Mesenchymal stem cell (in vitro differentiated cells and primary cell): ENCODE measurements at regions not wholly inside any gene's neighbourhood (a gene's known extent, or its start where the extent isn't known, plus 50 kb on each side); places are given as distances from the start of the nearest gene placed in this dataset.
A peak's percentile ranks its signal among the peaks of the same experiment; 100 is the strongest.

Source experiments
- DNase-seq: peaks from one replicate; pipeline ENCODE4 v3.0.0-alpha.2; 2013
- H2AFZ ChIP-seq: one replicate; pipeline ENCODE4 v1.6.1; 2013; ENCODE audit warnings: low read depth, mild to moderate bottlenecking, control low read depth, inconsistent platforms, low read length, moderate library complexity
- H2AK5ac ChIP-seq: 2 replicates; pipeline ENCODE4 v1.6.1; 2013; ENCODE audit warnings: low read length, moderate library complexity, mild to moderate bottlenecking, inconsistent platforms; ENCODE audit not compliant: severe bottlenecking
- H2BK120ac ChIP-seq: one replicate; pipeline ENCODE4 v1.6.1; 2013; ENCODE audit warnings: low read depth, mild to moderate bottlenecking, inconsistent platforms, low read length, moderate library complexity
- H2BK12ac ChIP-seq, 2 experiments: one replicate each; pipeline ENCODE4 v1.6.1; 2013; ENCODE audit warnings: inconsistent platforms in 2 of 2, low read length in 2 of 2, mild to moderate bottlenecking in 2 of 2, moderate library complexity in 2 of 2, control low read depth in 1 of 2
- H2BK15ac ChIP-seq: one replicate; pipeline ENCODE4 v1.6.1; 2013; ENCODE audit warnings: mild to moderate bottlenecking, low read depth, inconsistent platforms; ENCODE audit not compliant: poor library complexity, severe bottlenecking
- H2BK5ac ChIP-seq: 2 replicates; pipeline ENCODE4 v1.6.1; 2013; ENCODE audit warnings: low read depth, mild to moderate bottlenecking, low read length, control low read depth, inconsistent platforms; ENCODE audit not compliant: poor library complexity, severe bottlenecking
- H3K14ac ChIP-seq, 2 experiments: one replicate each; pipeline ENCODE4 v1.6.1; 2013; ENCODE audit warnings: inconsistent platforms in 2 of 2, low read length in 2 of 2, control low read depth in 1 of 2, mild to moderate bottlenecking in 1 of 2, moderate library complexity in 1 of 2
- H3K18ac ChIP-seq, 2 experiments: one replicate each; pipeline ENCODE4 v1.6.1; 2013; ENCODE audit warnings: inconsistent platforms in 2 of 2, low read length in 2 of 2, control low read depth in 1 of 2, low read depth in 1 of 2, mild to moderate bottlenecking in 1 of 2
- H3K23ac ChIP-seq, 2 experiments: one replicate each; pipeline ENCODE4 v1.6.1; 2013; ENCODE audit warnings: inconsistent platforms in 2 of 2, low read length in 2 of 2, mild to moderate bottlenecking in 2 of 2, moderate library complexity in 2 of 2, control low read depth in 1 of 2
- H3K27ac ChIP-seq: 2 replicates; pipeline ENCODE4 v1.5.1; 2013; ENCODE audit warnings: mild to moderate bottlenecking, moderate library complexity, low read length, control low read depth, inconsistent platforms; ENCODE audit not compliant: poor library complexity, severe bottlenecking
- H3K27me3 ChIP-seq, 2 experiments: 2 replicates each; pipeline versions ENCODE4 v1.6.1 to v1.7.0; 2013; ENCODE audit warnings: low read length in 2 of 2, mild to moderate bottlenecking in 2 of 2, moderate library complexity in 2 of 2, control low read depth in 1 of 2, inconsistent platforms in 1 of 2; ENCODE audit not compliant: control insufficient read depth in 1 of 2, insufficient read depth in 1 of 2
- H3K36me3 ChIP-seq, 2 experiments: 2 replicates each; pipeline versions ENCODE4 v1.6.1 to v1.7.0; 2013; ENCODE audit warnings: low read length in 2 of 2, control low read depth in 1 of 2, inconsistent platforms in 1 of 2, low read depth in 1 of 2, mild to moderate bottlenecking in 1 of 2; ENCODE audit not compliant: insufficient read depth in 2 of 2, control insufficient read depth in 1 of 2
- H3K4ac ChIP-seq, 2 experiments: one replicate each; pipeline ENCODE4 v1.6.1; 2013; ENCODE audit warnings: inconsistent platforms in 2 of 2, low read length in 2 of 2, mild to moderate bottlenecking in 2 of 2, moderate library complexity in 2 of 2, control low read depth in 1 of 2, low read depth in 1 of 2
- H3K4me1 ChIP-seq: 2 replicates; pipeline ENCODE4 v1.6.1; 2013; ENCODE audit warnings: low read depth, low read length, control low read depth; ENCODE audit not compliant: control insufficient read depth, insufficient read depth
- H3K4me2 ChIP-seq: 2 replicates; pipeline ENCODE4 v1.6.1; 2013; ENCODE audit warnings: low read length, mild to moderate bottlenecking, inconsistent platforms; ENCODE audit not compliant: poor library complexity, severe bottlenecking
- H3K4me3 ChIP-seq, 2 experiments: 2 replicates each; pipeline versions ENCODE4 v1.5.1 to v1.7.0; 2013; ENCODE audit warnings: low read length in 2 of 2, mild to moderate bottlenecking in 2 of 2, control low read depth in 1 of 2, low read depth in 1 of 2; ENCODE audit not compliant: insufficient read depth in 1 of 2
- H3K79me1 ChIP-seq: replicated peaks from 2 replicates; pipeline ENCODE4 v1.6.1; 2013; ENCODE audit warnings: mild to moderate bottlenecking, control low read depth, low read length, inconsistent platforms; ENCODE audit not compliant: poor library complexity, severe bottlenecking
- H3K9ac ChIP-seq: 2 replicates; pipeline ENCODE4 v1.7.0; 2013; ENCODE audit warnings: mild to moderate bottlenecking, low read length, moderate library complexity
- H3K9me3 ChIP-seq: 2 replicates; pipeline ENCODE4 v1.7.0; 2013; ENCODE audit warnings: mild to moderate bottlenecking, low read length; ENCODE audit not compliant: control insufficient read depth
- H4K8ac ChIP-seq: one replicate; pipeline ENCODE4 v1.6.1; 2013; ENCODE audit warnings: inconsistent platforms, mild to moderate bottlenecking, low read length, moderate library complexity
- H4K91ac ChIP-seq: one replicate; pipeline ENCODE4 v1.6.1; 2013; ENCODE audit warnings: mild to moderate bottlenecking, low read length, inconsistent platforms
- WGBS: methylation state at CpG from one replicate; pipeline ENCODE4 v1.1.7; 2013; ENCODE audit warnings: mixed read lengths; 5-methylcytosine and 5-hydroxymethylcytosine counted together

GRCh38 chr10:44164251-44164956 is 220.5 kb downstream of the CXCL12 start:
- Histone ChIP-seq H3K36me3 (no peaks in the 10 kb centered on the region), H2AK5ac (no peak overlapping the region)
- WGBS, result 92% methylated on average over 1 of the region's 3 CpGs

GRCh38 chr10:44161184-44161583 is 223.7 kb downstream of the CXCL12 start:
- DNase-seq, result no peak
- no peak overlapping the region for H3K4me3 ChIP-seq
- no peak overlapping the region for H2BK120ac ChIP-seq
- no peak overlapping the region for H4K8ac ChIP-seq
- no peak overlapping the region for H4K91ac ChIP-seq
- no peak overlapping the region for H3K14ac ChIP-seq
- H3K9me3 ChIP-seq, result peaks cover 16% of the 10 kb centered on the region
- no peaks in the 10 kb centered on the region for H3K4me1 ChIP-seq
- no peaks in the 10 kb centered on the region for H3K36me3 ChIP-seq
- no peak overlapping the region for H3K9ac ChIP-seq
- H3K4me2 ChIP-seq, result no peak overlapping the region
- no peak overlapping the region for H2BK12ac ChIP-seq
- H3K27me3 ChIP-seq, result no peaks in the 10 kb centered on the region
- H2AK5ac ChIP-seq, result no peak overlapping the region
- no peak overlapping the region for H3K4ac ChIP-seq
- H3K23ac ChIP-seq, result no peak overlapping the region
- no peak overlapping the region for H2BK15ac ChIP-seq
- no peaks in the 10 kb centered on the region for H3K79me1 ChIP-seq
- H3K27ac ChIP-seq, result no peak overlapping the region
- H3K18ac ChIP-seq, result no peak overlapping the region
- no peak overlapping the region for H2AFZ ChIP-seq
- H2BK5ac ChIP-seq, result no peak overlapping the region

More at GRCh38 chr10:44164251-44164956, 220.5 kb downstream of the CXCL12 start:
- H3K18ac ChIP-seq, result no peak overlapping the region
- no peak overlapping the region for H2BK15ac ChIP-seq
- no peak overlapping the region for H3K4me3 ChIP-seq
- no peaks in the 10 kb centered on the region for H3K27me3 ChIP-seq
- no peak overlapping the region for H4K91ac ChIP-seq
- DNase-seq, result no peak
- no peak overlapping the region for H3K23ac ChIP-seq
- H3K79me1 ChIP-seq, result no peaks in the 10 kb centered on the region
- no peak overlapping the region for H3K4ac ChIP-seq
- H3K4me2 ChIP-seq, result no peak overlapping the region
- no peak overlapping the region for H2AFZ ChIP-seq
- H3K9ac ChIP-seq, result no peak overlapping the region
- no peak overlapping the region for H2BK120ac ChIP-seq
- no peak overlapping the region for H2BK12ac ChIP-seq
- no peak overlapping the region for H3K27ac ChIP-seq
- no peak overlapping the region for H2BK5ac ChIP-seq
- no peak overlapping the region for H4K8ac ChIP-seq
- no peak overlapping the region for H3K14ac ChIP-seq
- no peaks in the 10 kb centered on the region for H3K9me3 ChIP-seq
- no peaks in the 10 kb centered on the region for H3K4me1 ChIP-seq

- Histone ChIP-seq H2BK120ac (no peak overlapping the region), H3K4me3 (no peak overlapping the region), H2BK12ac (no peak overlapping the region), H3K79me1 (no peaks in the 10 kb centered on the region), H3K27me3 (no peaks in the 10 kb centered on the region), H3K4me2 (no peak overlapping the region), H3K9ac (no peak overlapping the region), H3K36me3 (no peaks in the 10 kb centered on the region), H3K4me1 (no peaks in the 10 kb centered on the region), H3K9me3 (peaks cover 17% of the 10 kb centered on the region), H3K4ac (no peak overlapping the region), H3K27ac (no peak overlapping the region), H2BK5ac (no peak overlapping the region), H3K23ac (no peak overlapping the region), H2AK5ac (no peak overlapping the region), H3K18ac (no peak overlapping the region), H4K8ac (no peak overlapping the region), H3K14ac (no peak overlapping the region), H2AFZ (no peak overlapping the region), H2BK15ac (no peak overlapping the region), H4K91ac (no peak overlapping the region)
- DNase-seq, result no peak
- WGBS, result no CpG with 5 or more reads among the region's 1 CpG
Measured at GRCh38 chr10:44157574-44157973, 227.3 kb downstream of the CXCL12 start.

- Histone ChIP-seq H3K27ac (no peak overlapping the region), H2BK15ac (no peak overlapping the region), H3K4ac (no peak overlapping the region), H2AFZ (no peak overlapping the region), H2BK5ac (no peak overlapping the region), H3K27me3 (no peaks in the 10 kb centered on the region), H3K4me1 (no peaks in the 10 kb centered on the region), H3K9ac (no peak overlapping the region), H3K79me1 (no peaks in the 10 kb centered on the region), H2BK12ac (no peak overlapping the region), H3K18ac (no peak overlapping the region), H3K4me2 (no peak overlapping the region), H4K91ac (no peak overlapping the region), H4K8ac (no peak overlapping the region), H3K36me3 (no peaks in the 10 kb centered on the region), H2AK5ac (no peak overlapping the region), H2BK120ac (no peak overlapping the region), H3K23ac (no peak overlapping the region), H3K9me3 (peaks cover 21% of the 10 kb centered on the region), H3K4me3 (no peak overlapping the region), H3K14ac (no peak overlapping the region)
- no CpG with 5 or more reads among the region's 2 CpGs for WGBS
- DNase-seq, result peak; percentile 7
Measured at GRCh38 chr10:44154956-44155355, 229.9 kb downstream of the CXCL12 start.
